Adrenal gland (tissue), 9 donors: ENCODE measurements at regions not wholly inside any gene's neighbourhood (a gene's known extent, or its start where the extent isn't known, plus 50 kb on each side); places are given as distances from the start of the nearest gene placed in this dataset.

Experiments used
- DNase-seq, 7 donors: peaks; one replicate each; pipeline ENCODE4 v3.0.0-alpha.2; 2019 to 2020
- H3K27ac ChIP-seq, 5 donors: fragments of 200-600 bp; sonication (generic) in 4 of 5; 1 replicate in 3 of 5; 2 replicates in 2 of 5; pipeline versions ENCODE4 v1.5.1 to v1.8.0; 2016 to 2020; ENCODE audit warnings: mild to moderate bottlenecking in 1 of 5
- H3K27me3 ChIP-seq: fragments of 200-600 bp; 2 replicates; pipeline ENCODE4 v1.8.0; 2021
- H3K36me3 ChIP-seq, 2 donors: fragments of 200-600 bp; replicated peaks in 1 of 2; 1 replicate in 1 of 2; 2 replicates in 1 of 2; pipeline versions ENCODE4 v1.5.1 to v1.8.0; 2018 to 2022
- H3K4me1 ChIP-seq, 2 donors: fragments of 200-600 bp; replicated peaks in 1 of 2; 1 replicate in 1 of 2; 2 replicates in 1 of 2; pipeline versions ENCODE4 v1.5.1 to v1.8.0; 2018 to 2021
- H3K4me3 ChIP-seq, 4 donors: fragments of 200-600 bp; sonication (generic) in 3 of 4; one replicate each; pipeline ENCODE4 v1.5.1; 2016 to 2018
- H3K9me3 ChIP-seq, 3 donors: fragments of 200-600 bp; sonication (generic) in 1 of 3; replicated peaks in 1 of 3; 1 replicate in 2 of 3; 2 replicates in 1 of 3; pipeline versions ENCODE4 v1.5.1 to v1.8.0; 2016 to 2021
- CTCF ChIP-seq, 6 experiments: fragments of 450-650 bp in 4 of 6; fragments of 200-600 bp in 2 of 6; sonication (generic) in 1 of 6; IDR thresholded peaks; 1 replicate in 5 of 6; 2 replicates in 1 of 6; pipeline versions ENCODE4 v1.5.1 to v1.8.0; 2016 to 2021; ENCODE audit warnings: antibody characterized with exemption in 6 of 6, mild to moderate bottlenecking in 2 of 6, moderate library complexity in 1 of 6
- POLR2A ChIP-seq, 2 donors: fragments of 450-650 bp; IDR thresholded peaks; one replicate each; pipeline ENCODE4 v1.6.1; 2017; ENCODE audit warnings: antibody characterized with exemption in 2 of 2, mild to moderate bottlenecking in 2 of 2, moderate library complexity in 1 of 2
- WGBS, 4 donors: extraction: QIAGEN DNeasy Blood & Tissue Kit in 2 of 4; methylation state at CpG; one replicate each; pipeline versions ENCODE4 v1.1.5 to v1.1.7; 2013 to 2017; 5-methylcytosine and 5-hydroxymethylcytosine counted together
- intact Hi-C, 2 donors: fragments of 100-400 bp; cut with DNase I; formaldehyde crosslinking; loops; one replicate each; pipeline versions ENCODE4 v1.14.1 to v1.15.0; 2022 to 2023
- donor health status: healthy with polysubstance abuse.
- donor health status: Bipolar disorder and iron deficiency.
- donor health status: DM: yes; HTN: yes; CAD: no.
- donor health status: DM: no; HTN: no; CAD: no.
- donor health status: DM: no; HTN: no; CAD: no.

GRCh38 chr6:105821777-105822176 is 264.4 kb upstream of the PRDM1 start:
- Histone ChIP-seq H3K27me3 (no peaks in the 10 kb centered on the region), H3K4me1 (no peaks in the 10 kb centered on the region), H3K27ac (no peak overlapping the region), H3K4me3 (no peak overlapping the region), H3K9me3 (no peaks in the 10 kb centered on the region), H3K36me3 (no peaks in the 10 kb centered on the region)
- no peak for TF ChIP-seq POLR2A (IDR thresholded peaks at IDR 0.05)
- intact Hi-C loops = no loop called here
- 78 to 85% (median 80%) methylated on average over 1 of the region's 1 CpG for WGBS, 4 donors
- DNase-seq = no peak

GRCh38 chr6:105821027-105821426 is 265.1 kb upstream of the PRDM1 start:
- intact Hi-C loops = no loop called here
- no peak for TF ChIP-seq CTCF (IDR thresholded peaks at IDR 0.05)
- TF ChIP-seq POLR2A (IDR thresholded peaks at IDR 0.05) = no peak
- H3K27ac ChIP-seq = no peak overlapping the region
- no peaks in the 10 kb centered on the region for H3K9me3 ChIP-seq
- H3K4me1 ChIP-seq = no peaks in the 10 kb centered on the region
- H3K4me3 ChIP-seq = no peak overlapping the region
- no peak for DNase-seq
- H3K36me3 ChIP-seq = no peaks in the 10 kb centered on the region
- H3K27me3 ChIP-seq = no peaks in the 10 kb centered on the region
- WGBS, 4 donors = 71 to 86% (median 82%) methylated on average over 2 of the region's 2 CpGs

GRCh38 chr6:105819745-105820144 is 266.4 kb upstream of the PRDM1 start:
- no peaks in the 10 kb centered on the region for H3K36me3 ChIP-seq
- no peaks in the 10 kb centered on the region for H3K4me1 ChIP-seq
- no peaks in the 10 kb centered on the region for H3K27me3 ChIP-seq
- intact Hi-C loops = no loop called here
- 64 to 77% (median 68%) methylated on average over 2 of the region's 2 CpGs for WGBS, 4 donors
- H3K4me3 ChIP-seq = no peak overlapping the region
- H3K9me3 ChIP-seq = no peaks in the 10 kb centered on the region
- no peak overlapping the region for H3K27ac ChIP-seq
- TF ChIP-seq CTCF (IDR thresholded peaks at IDR 0.05) = no peak
- TF ChIP-seq POLR2A (IDR thresholded peaks at IDR 0.05) = no peak
- DNase-seq = no peak

- no peak overlapping the region for H3K4me3 ChIP-seq
- intact Hi-C loops = no loop called here
- no peaks in the 10 kb centered on the region for H3K4me1 ChIP-seq
- WGBS, 4 donors = 69 to 90% (median 80%) methylated on average over 2 of the region's 2 CpGs
- H3K27ac ChIP-seq = no peak overlapping the region
- H3K27me3 ChIP-seq = no peaks in the 10 kb centered on the region
- no peak for TF ChIP-seq POLR2A (IDR thresholded peaks at IDR 0.05)
- no peak for TF ChIP-seq CTCF (IDR thresholded peaks at IDR 0.05)
- DNase-seq = no peak
- no peaks in the 10 kb centered on the region for H3K36me3 ChIP-seq
- H3K9me3 ChIP-seq = no peaks in the 10 kb centered on the region
Measured at GRCh38 chr6:105818505-105818904, 267.6 kb upstream of the PRDM1 start.

- Histone ChIP-seq H3K36me3 (no peaks in the 10 kb centered on the region), H3K4me1 (no peaks in the 10 kb centered on the region), H3K4me3 (no peak overlapping the region), H3K27ac (no peak overlapping the region), H3K27me3 (no peaks in the 10 kb centered on the region), H3K9me3 (no peaks in the 10 kb centered on the region)
- no peak for TF ChIP-seq POLR2A (IDR thresholded peaks at IDR 0.05)
- no peak for TF ChIP-seq CTCF (IDR thresholded peaks at IDR 0.05)
- 89 to 95% (median 93%) methylated on average over 6 of the region's 6 CpGs for WGBS, 4 donors
- DNase-seq = no peak
- intact Hi-C loops = no loop called here
Measured at GRCh38 chr6:105817961-105818360, 268.2 kb upstream of the PRDM1 start.
